IMR-90 (cell line): ENCODE measurements at regions not wholly inside any gene's neighbourhood (a gene's known extent, or its start where the extent isn't known, plus 50 kb on each side); places are given as distances from the start of the nearest gene placed in this dataset.

ENCODE experiments used
- BHLHE40 ChIP-seq: fragments of 150-350 bp; IDR thresholded peaks from 2 replicates; pipeline ENCODE4 v1.6.1; 2016; ENCODE audit warnings: mild to moderate bottlenecking, low read depth, low read length
- CEBPB ChIP-seq: IDR thresholded peaks from 2 replicates; pipeline ENCODE4 v1.6.1; 2012; ENCODE audit warnings: low read depth, low read length, improper control_type of control experiment
- FOS ChIP-seq: fragments of 150-350 bp; IDR thresholded peaks from 2 replicates; pipeline ENCODE4 v1.6.1; 2016; ENCODE audit warnings: low read depth, low read length
- MXI1 ChIP-seq: IDR thresholded peaks from 2 replicates; pipeline ENCODE4 v1.6.1; 2012; ENCODE audit warnings: low read depth, mild to moderate bottlenecking, low read length, moderate library complexity, borderline replicate concordance
- POLR2A ChIP-seq: IDR thresholded peaks from 2 replicates; pipeline ENCODE4 v1.6.1; 2012; ENCODE audit warnings: mild to moderate bottlenecking, low read depth, low read length
- RAD21 ChIP-seq: IDR thresholded peaks from 2 replicates; pipeline ENCODE4 v1.6.1; 2012; ENCODE audit warnings: low read length, improper control_type of control experiment
- RCOR1 ChIP-seq: IDR thresholded peaks from 2 replicates; pipeline ENCODE4 v1.6.1; 2012; ENCODE audit warnings: mild to moderate bottlenecking, low read length, improper control_type of control experiment; ENCODE audit not compliant: insufficient replicate concordance
- RFX5 ChIP-seq: IDR thresholded peaks from 2 replicates; pipeline ENCODE4 v1.8.0; 2012; ENCODE audit warnings: low read depth, mild to moderate bottlenecking, low read length, moderate library complexity
- SMC3 ChIP-seq: fragments of 150-350 bp; IDR thresholded peaks from 2 replicates; pipeline ENCODE4 v1.6.1; 2016; ENCODE audit warnings: low read depth, mild to moderate bottlenecking, antibody characterized with exemption, low read length, moderate library complexity
- TF ChIP-seq, protein P1 (sequence below): conservative IDR thresholded peaks from 2 replicates; pipeline ENCODE4 v1.5.1; 2012; ENCODE audit warnings: mild to moderate bottlenecking, low read depth, low read length, improper control_type of control experiment
- TF ChIP-seq, protein P2 (sequence below): fragments of 150-350 bp; IDR thresholded peaks from 2 replicates; pipeline ENCODE4 v1.6.1; 2017; ENCODE audit warnings: mild to moderate bottlenecking, antibody characterized with exemption, low read length, low read depth
- TF ChIP-seq, protein P3 (sequence below): fragments of 150-350 bp; IDR thresholded peaks from 2 replicates; pipeline ENCODE4 v1.6.1; 2016; ENCODE audit warnings: low read depth, mild to moderate bottlenecking, low read length, moderate library complexity, borderline replicate concordance

DNA sequence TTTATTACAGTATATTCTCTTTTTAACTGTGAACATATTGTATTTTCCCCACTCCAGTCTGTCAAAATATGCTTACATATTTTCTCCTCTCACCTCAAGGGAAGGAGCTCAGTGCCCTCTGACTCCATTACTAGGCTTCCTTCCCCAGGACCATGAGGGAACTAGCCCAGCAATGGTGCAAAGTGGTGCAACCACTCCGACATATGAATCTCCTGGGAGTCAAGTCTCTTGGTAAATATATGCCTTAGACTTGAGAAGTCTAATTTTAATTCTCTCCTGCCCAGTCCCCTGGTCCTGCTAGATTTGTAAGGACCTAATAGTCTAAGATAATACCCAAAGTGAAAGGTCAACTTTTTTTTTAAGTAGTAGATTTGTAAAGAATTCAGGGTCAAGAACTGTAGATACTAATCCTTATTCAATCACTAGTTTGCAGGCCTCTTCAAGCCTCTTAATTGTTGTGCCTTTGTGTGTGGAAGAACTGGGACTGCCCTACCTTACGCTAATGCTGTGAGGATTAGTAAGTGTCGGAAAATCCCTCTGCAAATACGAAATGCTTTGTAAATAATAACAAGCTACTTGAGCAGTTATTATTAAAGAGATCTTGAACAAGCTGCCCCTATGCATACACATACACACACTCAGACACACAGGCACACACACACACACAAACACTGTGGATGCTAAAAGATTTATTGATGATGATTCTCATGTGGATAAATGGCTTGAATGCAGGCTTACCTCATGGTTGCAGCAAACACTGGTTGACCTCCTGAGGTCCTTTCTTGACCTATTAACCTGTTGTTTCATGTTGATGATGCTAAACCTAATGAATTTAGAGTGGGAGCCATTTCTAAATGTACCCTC, 251.2 kb upstream of the PARD3B start:
- no peak for TF ChIP-seq POLR2A
- TF ChIP-seq, protein P1, sequence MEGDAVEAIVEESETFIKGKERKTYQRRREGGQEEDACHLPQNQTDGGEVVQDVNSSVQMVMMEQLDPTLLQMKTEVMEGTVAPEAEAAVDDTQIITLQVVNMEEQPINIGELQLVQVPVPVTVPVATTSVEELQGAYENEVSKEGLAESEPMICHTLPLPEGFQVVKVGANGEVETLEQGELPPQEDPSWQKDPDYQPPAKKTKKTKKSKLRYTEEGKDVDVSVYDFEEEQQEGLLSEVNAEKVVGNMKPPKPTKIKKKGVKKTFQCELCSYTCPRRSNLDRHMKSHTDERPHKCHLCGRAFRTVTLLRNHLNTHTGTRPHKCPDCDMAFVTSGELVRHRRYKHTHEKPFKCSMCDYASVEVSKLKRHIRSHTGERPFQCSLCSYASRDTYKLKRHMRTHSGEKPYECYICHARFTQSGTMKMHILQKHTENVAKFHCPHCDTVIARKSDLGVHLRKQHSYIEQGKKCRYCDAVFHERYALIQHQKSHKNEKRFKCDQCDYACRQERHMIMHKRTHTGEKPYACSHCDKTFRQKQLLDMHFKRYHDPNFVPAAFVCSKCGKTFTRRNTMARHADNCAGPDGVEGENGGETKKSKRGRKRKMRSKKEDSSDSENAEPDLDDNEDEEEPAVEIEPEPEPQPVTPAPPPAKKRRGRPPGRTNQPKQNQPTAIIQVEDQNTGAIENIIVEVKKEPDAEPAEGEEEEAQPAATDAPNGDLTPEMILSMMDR, result no peak
- TF ChIP-seq, protein P2, sequence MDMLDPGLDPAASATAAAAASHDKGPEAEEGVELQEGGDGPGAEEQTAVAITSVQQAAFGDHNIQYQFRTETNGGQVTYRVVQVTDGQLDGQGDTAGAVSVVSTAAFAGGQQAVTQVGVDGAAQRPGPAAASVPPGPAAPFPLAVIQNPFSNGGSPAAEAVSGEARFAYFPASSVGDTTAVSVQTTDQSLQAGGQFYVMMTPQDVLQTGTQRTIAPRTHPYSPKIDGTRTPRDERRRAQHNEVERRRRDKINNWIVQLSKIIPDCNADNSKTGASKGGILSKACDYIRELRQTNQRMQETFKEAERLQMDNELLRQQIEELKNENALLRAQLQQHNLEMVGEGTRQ, result no peak
- no peak for TF ChIP-seq RFX5
- no peak for TF ChIP-seq CEBPB
- no peak for TF ChIP-seq BHLHE40
- no peak for TF ChIP-seq RAD21
- no peak for TF ChIP-seq RCOR1
- no peak for TF ChIP-seq SMC3
- TF ChIP-seq MXI1, result no peak
- TF ChIP-seq, protein P3, sequence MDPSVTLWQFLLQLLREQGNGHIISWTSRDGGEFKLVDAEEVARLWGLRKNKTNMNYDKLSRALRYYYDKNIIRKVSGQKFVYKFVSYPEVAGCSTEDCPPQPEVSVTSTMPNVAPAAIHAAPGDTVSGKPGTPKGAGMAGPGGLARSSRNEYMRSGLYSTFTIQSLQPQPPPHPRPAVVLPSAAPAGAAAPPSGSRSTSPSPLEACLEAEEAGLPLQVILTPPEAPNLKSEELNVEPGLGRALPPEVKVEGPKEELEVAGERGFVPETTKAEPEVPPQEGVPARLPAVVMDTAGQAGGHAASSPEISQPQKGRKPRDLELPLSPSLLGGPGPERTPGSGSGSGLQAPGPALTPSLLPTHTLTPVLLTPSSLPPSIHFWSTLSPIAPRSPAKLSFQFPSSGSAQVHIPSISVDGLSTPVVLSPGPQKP, result no peak
- TF ChIP-seq FOS, result no peak
